ENCODE measurements at regions not wholly inside any gene's neighbourhood (a gene's known extent, or its start where the extent isn't known, plus 50 kb on each side); places are given as distances from the start of the nearest gene placed in this dataset.

DNA sequence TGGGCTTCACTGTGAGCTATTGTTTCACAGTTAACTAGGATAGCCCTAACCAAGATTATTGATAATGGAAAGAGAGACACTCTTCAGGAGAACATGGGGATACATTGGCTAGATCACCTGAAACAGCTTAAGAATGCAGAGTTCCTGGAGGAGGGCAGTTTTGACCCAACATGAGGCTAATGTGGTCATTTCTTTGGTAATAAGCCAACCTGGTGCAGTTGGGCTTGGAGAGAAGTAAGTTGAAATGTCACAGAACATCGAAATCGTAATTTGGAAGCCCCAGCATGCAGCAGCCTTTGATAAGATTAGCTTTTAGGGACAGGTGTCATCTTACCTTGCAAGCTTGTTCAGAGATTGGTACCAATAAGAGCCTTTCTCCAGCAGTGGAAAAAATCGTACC is 556.6 kb upstream of the GOT2 start:
- in situ Hi-C loops (cut with HindIII; ENCODE audit: extremely low pct_ligation_motif_present, low pct_unique_long_range_greater_than_20kb) (no loop called here), intact Hi-C loops (cut with micrococcal nuclease; ENCODE audit: unreplicated experiment) (no loop called here)
- no peak overlapping the region for H3K27ac ChIP-seq (ENCODE audit: extremely low read length, insufficient read depth, low read length)
- H3K9me3 ChIP-seq (ENCODE audit: low read length), result peaks cover 12% of the 10 kb centered on the region; the same call in 1 of the 2 replicates
- no peaks in the 10 kb centered on the region for H3K36me3 ChIP-seq (replicated peaks in 1 of 2; ENCODE audit: control insufficient read depth in 1 of 2, insufficient read depth in 2 of 2, low read length in 2 of 2)
- H3K4me2 ChIP-seq (ENCODE audit: low read depth, low read length), result no peak overlapping the region
- CTCF ChIA-PET (ENCODE audit: low intra/inter-chr PET ratio, low total read pairs), result no interaction called here
- no peaks in the 10 kb centered on the region for H3K79me2 ChIP-seq (ENCODE audit: insufficient read depth, low read length)
- BruUV-seq (replicated peaks), result no TSS peak
- no peak for DNase-seq (ENCODE audit: low spot score)
- POLR2A ChIA-PET, result no interaction called here
- TF ChIP-seq ZC3H4 (CRISPR knock-in tag; IDR thresholded peaks at IDR 0.05; ENCODE audit: borderline replicate concordance) (no peak), U2AF1 (optimal IDR thresholded peaks at IDR 0.05; ENCODE audit: low read depth, low read length) (no peak), ZSCAN31 (CRISPR knock-in tag; IDR thresholded peaks at IDR 0.05; ENCODE audit: low read depth) (no peak), PLRG1 (conservative IDR thresholded peaks at IDR 0.05) (no peak), ZNF746 (CRISPR knock-in tag; IDR thresholded peaks at IDR 0.05) (no peak)
- ATAC-seq, result no peak
- no peak overlapping the region for H3K4me3 ChIP-seq (replicated peaks in 1 of 3; ENCODE audit: insufficient read depth in 1 of 3, low read depth in 2 of 3, low read length in 3 of 3)
- H3K4me1 ChIP-seq (ENCODE audit: insufficient read depth, low read length), result no peaks in the 10 kb centered on the region
- H2AFZ ChIP-seq (ENCODE audit: low read length), result no peak overlapping the region
- no peaks in the 10 kb centered on the region for H3K27me3 ChIP-seq (ENCODE audit: control insufficient read depth in 1 of 2, insufficient read depth in 2 of 2, low read length in 2 of 2)
- WGBS (ENCODE audit: low lambda C conversion rate), result 2% methylated on average over 3 of the region's 3 CpGs
- no peak for FAIRE-seq
- no peaks in the 10 kb centered on the region for H4K20me1 ChIP-seq (ENCODE audit: insufficient read depth, low read length)
- H3K9ac ChIP-seq (ENCODE audit: insufficient read depth, low read depth, low read length), result no peak overlapping the region

DNA sequence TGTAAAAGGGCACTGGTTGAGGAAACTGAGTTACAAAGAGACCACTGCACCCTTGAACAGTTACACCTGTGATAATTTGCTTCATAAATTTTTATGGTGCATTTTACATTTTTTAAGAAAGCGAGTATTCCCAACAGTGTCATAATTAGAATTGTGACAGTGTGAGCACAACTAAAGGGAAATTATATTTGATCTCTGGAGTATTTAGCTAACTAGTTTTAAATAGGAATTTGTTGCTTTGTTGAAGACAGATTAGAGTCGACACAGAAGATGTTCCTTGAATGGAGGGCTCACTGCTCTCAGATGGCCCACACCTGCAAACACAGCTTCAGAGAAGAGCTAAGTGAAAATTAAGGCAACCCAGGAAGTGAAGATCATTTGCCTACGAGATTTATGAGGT is 555.0 kb upstream of the GOT2 start:
- 4% methylated on average over 3 of the region's 3 CpGs for WGBS (ENCODE audit: low lambda C conversion rate)
- BruUV-seq (replicated peaks), result no TSS peak
- POLR2A ChIA-PET, result no interaction called here
- no peak for TF ChIP-seq ZNF136 (CRISPR knock-in tag; IDR thresholded peaks at IDR 0.05; ENCODE audit: low read depth)
- TF ChIP-seq SAFB2 (CRISPR knock-in tag; IDR thresholded peaks at IDR 0.05; ENCODE audit: borderline replicate concordance, low read depth), result no peak
- TF ChIP-seq, protein P1, sequence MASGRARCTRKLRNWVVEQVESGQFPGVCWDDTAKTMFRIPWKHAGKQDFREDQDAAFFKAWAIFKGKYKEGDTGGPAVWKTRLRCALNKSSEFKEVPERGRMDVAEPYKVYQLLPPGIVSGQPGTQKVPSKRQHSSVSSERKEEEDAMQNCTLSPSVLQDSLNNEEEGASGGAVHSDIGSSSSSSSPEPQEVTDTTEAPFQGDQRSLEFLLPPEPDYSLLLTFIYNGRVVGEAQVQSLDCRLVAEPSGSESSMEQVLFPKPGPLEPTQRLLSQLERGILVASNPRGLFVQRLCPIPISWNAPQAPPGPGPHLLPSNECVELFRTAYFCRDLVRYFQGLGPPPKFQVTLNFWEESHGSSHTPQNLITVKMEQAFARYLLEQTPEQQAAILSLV (CRISPR knock-in tag; IDR thresholded peaks at IDR 0.05; ENCODE audit: borderline replicate concordance), result no peak
- TF ChIP-seq, protein P2, sequence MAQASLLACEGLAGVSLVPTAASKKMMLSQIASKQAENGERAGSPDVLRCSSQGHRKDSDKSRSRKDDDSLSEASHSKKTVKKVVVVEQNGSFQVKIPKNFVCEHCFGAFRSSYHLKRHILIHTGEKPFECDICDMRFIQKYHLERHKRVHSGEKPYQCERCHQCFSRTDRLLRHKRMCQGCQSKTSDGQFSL (CRISPR knock-in tag; IDR thresholded peaks at IDR 0.05), result no peak
- no peak for TF ChIP-seq PCBP2 (optimal IDR thresholded peaks at IDR 0.05; ENCODE audit: low read depth, low read length, poor library complexity, severe bottlenecking)
- TF ChIP-seq HOXA5 (CRISPR knock-in tag; IDR thresholded peaks at IDR 0.05), result no peak
- TF ChIP-seq REXO4 (CRISPR knock-in tag; IDR thresholded peaks at IDR 0.05; ENCODE audit: borderline replicate concordance), result no peak
- TF ChIP-seq, protein P3, sequence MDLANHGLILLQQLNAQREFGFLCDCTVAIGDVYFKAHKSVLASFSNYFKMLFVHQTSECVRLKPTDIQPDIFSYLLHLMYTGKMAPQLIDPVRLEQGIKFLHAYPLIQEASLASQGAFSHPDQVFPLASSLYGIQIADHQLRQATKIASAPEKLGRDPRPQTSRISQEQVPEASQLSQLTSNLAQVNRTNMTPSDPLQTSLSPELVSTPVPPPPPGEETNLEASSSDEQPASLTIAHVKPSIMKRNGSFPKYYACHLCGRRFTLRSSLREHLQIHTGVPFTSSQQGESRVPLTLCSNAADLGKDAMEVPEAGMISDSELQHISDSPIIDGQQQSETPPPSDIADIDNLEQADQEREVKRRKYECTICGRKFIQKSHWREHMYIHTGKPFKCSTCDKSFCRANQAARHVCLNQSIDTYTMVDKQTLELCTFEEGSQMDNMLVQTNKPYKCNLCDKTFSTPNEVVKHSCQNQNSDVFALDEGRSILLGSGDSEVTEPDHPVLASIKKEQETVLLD (CRISPR knock-in tag; IDR thresholded peaks at IDR 0.05; ENCODE audit: low read depth), result no peak
- no peak for TF ChIP-seq ZNF350 (CRISPR knock-in tag; IDR thresholded peaks at IDR 0.05; ENCODE audit: borderline replicate concordance, low read depth)
- no peak for TF ChIP-seq ETV6 (CRISPR knock-in tag; conservative IDR thresholded peaks at IDR 0.05)
- no peak for TF ChIP-seq NFRKB (IDR thresholded peaks at IDR 0.05)
- no peak for TF ChIP-seq THAP11 (CRISPR knock-in tag; IDR thresholded peaks at IDR 0.05)
- TF ChIP-seq ZNF546 (CRISPR knock-in tag; conservative IDR thresholded peaks at IDR 0.05), result no peak
- TF ChIP-seq ATF7 (IDR thresholded peaks at IDR 0.05), result no peak
- TF ChIP-seq ATF7 (CRISPR knock-in tag; IDR thresholded peaks at IDR 0.05), result no peak

More for the DNA sequence above, 555.0 kb upstream of the GOT2 start:
- Histone ChIP-seq H3K9me3 (ENCODE audit: low read length) (peaks cover 28% of the 10 kb centered on the region), H3K36me3 (replicated peaks in 1 of 2; ENCODE audit: control insufficient read depth in 1 of 2, insufficient read depth in 2 of 2, low read length in 2 of 2) (no peaks in the 10 kb centered on the region), H3K79me2 (ENCODE audit: insufficient read depth, low read length) (no peaks in the 10 kb centered on the region), H3K27ac (ENCODE audit: extremely low read length, insufficient read depth, low read length) (no peak overlapping the region), H3K4me1 (ENCODE audit: insufficient read depth, low read length) (no peaks in the 10 kb centered on the region), H3K4me2 (ENCODE audit: low read depth, low read length) (no peak overlapping the region), H3K4me3 (replicated peaks in 1 of 3; ENCODE audit: insufficient read depth in 1 of 3, low read depth in 2 of 3, low read length in 3 of 3) (no peak overlapping the region), H2AFZ (ENCODE audit: low read length) (no peak overlapping the region), H4K20me1 (ENCODE audit: insufficient read depth, low read length) (no peaks in the 10 kb centered on the region), H3K27me3 (ENCODE audit: control insufficient read depth in 1 of 2, insufficient read depth in 2 of 2, low read length in 2 of 2) (no peaks in the 10 kb centered on the region), H3K9ac (ENCODE audit: insufficient read depth, low read depth, low read length) (no peak overlapping the region)
- FAIRE-seq, result no peak
- no peak for ATAC-seq
- DNase-seq (ENCODE audit: low spot score), result no peak
- in situ Hi-C loops (cut with HindIII; ENCODE audit: extremely low pct_ligation_motif_present, low pct_unique_long_range_greater_than_20kb) (no loop called here), intact Hi-C loops (cut with micrococcal nuclease; ENCODE audit: unreplicated experiment) (no loop called here)
- CTCF ChIA-PET (ENCODE audit: low intra/inter-chr PET ratio, low total read pairs), result no interaction called here

Data from HepG2 (cell line).